RWPE1 (cell line): ENCODE measurements at regions not wholly inside any gene's neighbourhood (a gene's known extent, or its start where the extent isn't known, plus 50 kb on each side); places are given as distances from the start of the nearest gene placed in this dataset.

Experiments used
- CTCF ChIA-PET: fragments of 350-600 bp; sonication (Branson Sonifier 250); formaldehyde crosslinking; extraction: SDS; loops from one replicate; lab custom pipeline; 2021; lab: Yijun Ruan, JAX
- POLR2A ChIA-PET: fragments of 400-600 bp; formaldehyde crosslinking; extraction: SDS; loops from one replicate; lab custom pipeline; 2020; ENCODE audit warnings: antibody characterized with exemption; ENCODE audit not compliant: low non-redundant PET; lab: Yijun Ruan, JAX
- DNase-seq: peaks from one replicate; pipeline ENCODE4 v3.0.0; 2012; ENCODE audit warnings: low spot score
- H3K27ac ChIP-seq: fragments of 450-650 bp; 2 replicates; pipeline ENCODE4 v1.5.1; 2017
- TF ChIP-seq, protein P1 (sequence below): fragments of 450-650 bp; conservative IDR thresholded peaks from 2 replicates; pipeline ENCODE4 v1.5.1; 2017; ENCODE audit warnings: low read depth, mild to moderate bottlenecking

DNA sequence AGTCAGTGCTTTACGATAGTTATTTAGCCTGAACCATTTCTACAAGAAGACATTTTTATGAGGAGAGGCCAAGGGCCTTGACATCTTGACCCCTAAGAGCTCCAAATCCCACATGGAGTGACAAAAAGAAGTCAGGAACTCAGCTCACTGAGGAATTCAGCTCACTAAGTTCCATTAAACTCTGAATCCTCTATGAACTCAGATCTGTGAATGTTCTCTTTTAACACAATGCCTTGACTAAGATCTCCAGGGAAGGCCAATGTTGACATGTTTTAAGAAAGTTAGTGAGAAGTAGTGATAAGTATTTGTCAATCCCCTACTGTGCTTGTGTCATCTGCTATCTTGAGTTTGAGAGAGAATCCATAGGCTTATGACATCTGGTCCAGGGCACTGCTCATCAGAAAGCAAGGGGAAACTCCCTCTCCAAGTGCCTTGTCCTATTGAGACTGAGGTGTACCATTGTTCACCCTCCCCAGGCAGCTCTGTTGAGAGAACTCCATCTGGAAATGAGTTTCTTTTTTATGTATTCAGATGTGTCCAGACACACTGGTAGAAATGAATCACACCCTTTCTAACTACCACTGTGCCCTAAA is 68.7 kb upstream of the PCDH19 start:
- POLR2A ChIA-PET = no interaction called here
- CTCF ChIA-PET = no interaction called here
- no peak overlapping the region for H3K27ac ChIP-seq
- no peak for DNase-seq
- TF ChIP-seq, protein P1, sequence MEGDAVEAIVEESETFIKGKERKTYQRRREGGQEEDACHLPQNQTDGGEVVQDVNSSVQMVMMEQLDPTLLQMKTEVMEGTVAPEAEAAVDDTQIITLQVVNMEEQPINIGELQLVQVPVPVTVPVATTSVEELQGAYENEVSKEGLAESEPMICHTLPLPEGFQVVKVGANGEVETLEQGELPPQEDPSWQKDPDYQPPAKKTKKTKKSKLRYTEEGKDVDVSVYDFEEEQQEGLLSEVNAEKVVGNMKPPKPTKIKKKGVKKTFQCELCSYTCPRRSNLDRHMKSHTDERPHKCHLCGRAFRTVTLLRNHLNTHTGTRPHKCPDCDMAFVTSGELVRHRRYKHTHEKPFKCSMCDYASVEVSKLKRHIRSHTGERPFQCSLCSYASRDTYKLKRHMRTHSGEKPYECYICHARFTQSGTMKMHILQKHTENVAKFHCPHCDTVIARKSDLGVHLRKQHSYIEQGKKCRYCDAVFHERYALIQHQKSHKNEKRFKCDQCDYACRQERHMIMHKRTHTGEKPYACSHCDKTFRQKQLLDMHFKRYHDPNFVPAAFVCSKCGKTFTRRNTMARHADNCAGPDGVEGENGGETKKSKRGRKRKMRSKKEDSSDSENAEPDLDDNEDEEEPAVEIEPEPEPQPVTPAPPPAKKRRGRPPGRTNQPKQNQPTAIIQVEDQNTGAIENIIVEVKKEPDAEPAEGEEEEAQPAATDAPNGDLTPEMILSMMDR = no peak

DNA sequence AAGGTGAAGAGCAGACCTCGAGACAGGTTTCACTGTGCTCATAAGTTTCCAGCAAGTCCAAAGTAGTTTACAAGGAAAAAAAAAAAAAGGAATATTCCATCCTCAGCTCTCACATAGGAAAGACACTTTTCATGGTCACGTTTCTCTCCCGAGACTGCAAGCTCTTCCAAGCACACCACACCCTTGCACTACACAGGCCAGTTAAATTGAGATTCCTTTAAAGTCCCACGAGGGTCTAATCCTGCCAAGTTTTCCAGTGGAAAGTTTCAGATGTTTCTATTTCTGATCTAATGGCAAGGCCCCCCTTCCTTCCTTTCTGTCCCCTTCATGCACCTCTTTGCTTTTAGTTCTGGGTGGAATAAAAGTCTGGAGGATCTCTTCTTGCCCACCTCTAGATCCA is 67.9 kb upstream of the PCDH19 start:
- ChIA-PET POLR2A (no interaction called here), CTCF (no interaction called here)
- DNase-seq = no peak
- H3K27ac ChIP-seq = no peak overlapping the region
- TF ChIP-seq, protein P1 = no peak

DNA sequence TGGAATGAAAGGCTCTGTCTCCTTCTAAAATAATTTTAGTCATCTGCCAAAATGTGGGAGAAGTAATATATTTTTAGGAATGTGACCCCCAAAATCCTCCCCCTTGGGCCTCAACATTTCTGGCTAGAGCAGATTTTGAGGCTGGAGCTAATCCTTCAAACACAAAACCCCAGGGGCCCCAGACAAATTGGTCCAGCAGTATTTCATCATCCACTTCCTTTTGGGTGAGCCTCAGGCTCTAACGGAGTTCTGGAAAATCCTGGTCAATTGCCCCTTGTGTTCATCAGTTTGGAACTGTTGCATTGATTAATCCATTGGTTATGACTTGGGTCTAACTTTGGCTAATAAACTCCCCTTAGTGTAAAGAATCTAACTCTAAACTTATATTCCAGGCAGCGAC is 67.4 kb upstream of the PCDH19 start:
- ChIA-PET POLR2A (no interaction called here), CTCF (no interaction called here)
- DNase-seq = no peak
- no peak overlapping the region for H3K27ac ChIP-seq
- TF ChIP-seq, protein P1 = no peak
